ENCODE measurements at regions not wholly inside any gene's neighbourhood (a gene's known extent, or its start where the extent isn't known, plus 50 kb on each side); places are given as distances from the start of the nearest gene placed in this dataset.

- no peaks in the 10 kb centered on the region for H3K27me3 ChIP-seq (ENCODE audit: control insufficient read depth, insufficient read depth, low read length)
- no peak overlapping the region for H3K4me3 Mint-ChIP-seq
- H3K27ac ChIP-seq (ENCODE audit: low read length) = no peak overlapping the region
- H3K9me3 ChIP-seq (ENCODE audit: control insufficient read depth, insufficient read depth, low read length) = no peaks in the 10 kb centered on the region
- no peak for DNase-seq
- H3K4me1 Mint-ChIP-seq = peaks cover 0 to 5% of the 10 kb centered on the region in 2 donors
- intact Hi-C loops (cut with micrococcal nuclease) = no loop called here
- ATAC-seq = no peak
- no peaks in the 10 kb centered on the region for H3K4me1 ChIP-seq (ENCODE audit: control insufficient read depth, insufficient read depth, low read length)
- peaks cover 0 to 2% of the 10 kb centered on the region in 2 donors for H3K27me3 Mint-ChIP-seq (ENCODE audit: low read depth in 2 of 2)
- no peaks in the 10 kb centered on the region for H3K36me3 Mint-ChIP-seq
- H3K4me3 ChIP-seq (ENCODE audit: low read length) = no peak overlapping the region
- no peaks in the 10 kb centered on the region for H3K9me3 Mint-ChIP-seq
- no peak for TF ChIP-seq CTCF (IDR thresholded peaks at IDR 0.05)
- H3K36me3 ChIP-seq (ENCODE audit: control insufficient read depth, insufficient read depth, low read length) = no peaks in the 10 kb centered on the region
- 28% methylated on average over 5 of the region's 6 CpGs for WGBS (ENCODE audit: insufficient coverage)
- H3K27ac Mint-ChIP-seq = no peak overlapping the region
Observed at GRCh38 chr12:24463375-24463774, 485.5 kb downstream of the BCAT1 start.

- 100% methylated on average over 1 of the region's 1 CpG for WGBS (ENCODE audit: insufficient coverage)
- H3K4me1 ChIP-seq (ENCODE audit: control insufficient read depth, insufficient read depth, low read length) = no peaks in the 10 kb centered on the region
- ATAC-seq (no peak), DNase-seq (no peak)
- H3K27me3 ChIP-seq (ENCODE audit: control insufficient read depth, insufficient read depth, low read length) = no peaks in the 10 kb centered on the region
- Mint-ChIP-seq H3K36me3 (no peaks in the 10 kb centered on the region), H3K4me1 (peaks cover 0 to 5% of the 10 kb centered on the region in 2 donors), H3K27me3 (ENCODE audit: low read depth in 2 of 2) (peaks cover 0 to 2% of the 10 kb centered on the region in 2 donors), H3K9me3 (no peaks in the 10 kb centered on the region), H3K27ac (no peak overlapping the region), H3K4me3 (no peak overlapping the region)
- intact Hi-C loops (cut with micrococcal nuclease) = no loop called here
- no peaks in the 10 kb centered on the region for H3K36me3 ChIP-seq (ENCODE audit: control insufficient read depth, insufficient read depth, low read length)
- no peak for TF ChIP-seq CTCF (IDR thresholded peaks at IDR 0.05)
- no peak overlapping the region for H3K27ac ChIP-seq (ENCODE audit: low read length)
- no peaks in the 10 kb centered on the region for H3K9me3 ChIP-seq (ENCODE audit: control insufficient read depth, insufficient read depth, low read length)
- no peak overlapping the region for H3K4me3 ChIP-seq (ENCODE audit: low read length)
Observed at GRCh38 chr12:24462946-24463345, 486.0 kb downstream of the BCAT1 start.

- WGBS (ENCODE audit: insufficient coverage) = 100% methylated on average over 2 of the region's 3 CpGs
- no peak for DNase-seq
- Histone ChIP-seq H3K9me3 (ENCODE audit: control insufficient read depth, insufficient read depth, low read length) (no peaks in the 10 kb centered on the region), H3K27me3 (ENCODE audit: control insufficient read depth, insufficient read depth, low read length) (no peaks in the 10 kb centered on the region), H3K36me3 (ENCODE audit: control insufficient read depth, insufficient read depth, low read length) (no peaks in the 10 kb centered on the region), H3K27ac (ENCODE audit: low read length) (no peak overlapping the region), H3K4me3 (ENCODE audit: low read length) (no peak overlapping the region), H3K4me1 (ENCODE audit: control insufficient read depth, insufficient read depth, low read length) (no peaks in the 10 kb centered on the region)
- intact Hi-C loops (cut with micrococcal nuclease) = no loop called here
- H3K36me3 Mint-ChIP-seq = no peaks in the 10 kb centered on the region
- ATAC-seq = no peak
- H3K27ac Mint-ChIP-seq = no peak overlapping the region
- no peaks in the 10 kb centered on the region for H3K27me3 Mint-ChIP-seq (ENCODE audit: low read depth in 2 of 2)
- H3K9me3 Mint-ChIP-seq = no peaks in the 10 kb centered on the region
- TF ChIP-seq CTCF (IDR thresholded peaks at IDR 0.05) = no peak
- H3K4me1 Mint-ChIP-seq = peaks cover 0 to 5% of the 10 kb centered on the region in 2 donors
- no peak overlapping the region for H3K4me3 Mint-ChIP-seq
Observed at GRCh38 chr12:24460506-24460905, 488.4 kb downstream of the BCAT1 start.

GRCh38 chr12:24460099-24460498 lies 488.8 kb downstream of the BCAT1 start:
- no peaks in the 10 kb centered on the region for H3K9me3 Mint-ChIP-seq
- no peaks in the 10 kb centered on the region for H3K27me3 Mint-ChIP-seq (ENCODE audit: low read depth in 2 of 2)
- no peaks in the 10 kb centered on the region for H3K27me3 ChIP-seq (ENCODE audit: control insufficient read depth, insufficient read depth, low read length)
- TF ChIP-seq CTCF (IDR thresholded peaks at IDR 0.05) = no peak
- H3K4me3 ChIP-seq (ENCODE audit: low read length) = no peak overlapping the region
- no peaks in the 10 kb centered on the region for H3K9me3 ChIP-seq (ENCODE audit: control insufficient read depth, insufficient read depth, low read length)
- intact Hi-C loops (cut with micrococcal nuclease) = no loop called here
- WGBS (ENCODE audit: insufficient coverage) = 75% methylated on average over 2 of the region's 2 CpGs
- ATAC-seq (no peak), DNase-seq (no peak)
- no peaks in the 10 kb centered on the region for H3K36me3 ChIP-seq (ENCODE audit: control insufficient read depth, insufficient read depth, low read length)
- H3K4me1 ChIP-seq (ENCODE audit: control insufficient read depth, insufficient read depth, low read length) = no peaks in the 10 kb centered on the region
- no peak overlapping the region for H3K27ac Mint-ChIP-seq
- H3K27ac ChIP-seq (ENCODE audit: low read length) = no peak overlapping the region
- H3K4me3 Mint-ChIP-seq = no peak overlapping the region
- H3K4me1 Mint-ChIP-seq = peaks cover 0 to 5% of the 10 kb centered on the region in 2 donors
- H3K36me3 Mint-ChIP-seq = no peaks in the 10 kb centered on the region
